ENCODE measurements at regions not wholly inside any gene's neighbourhood (a gene's known extent, or its start where the extent isn't known, plus 50 kb on each side); places are given as distances from the start of the nearest gene placed in this dataset.

DNA sequence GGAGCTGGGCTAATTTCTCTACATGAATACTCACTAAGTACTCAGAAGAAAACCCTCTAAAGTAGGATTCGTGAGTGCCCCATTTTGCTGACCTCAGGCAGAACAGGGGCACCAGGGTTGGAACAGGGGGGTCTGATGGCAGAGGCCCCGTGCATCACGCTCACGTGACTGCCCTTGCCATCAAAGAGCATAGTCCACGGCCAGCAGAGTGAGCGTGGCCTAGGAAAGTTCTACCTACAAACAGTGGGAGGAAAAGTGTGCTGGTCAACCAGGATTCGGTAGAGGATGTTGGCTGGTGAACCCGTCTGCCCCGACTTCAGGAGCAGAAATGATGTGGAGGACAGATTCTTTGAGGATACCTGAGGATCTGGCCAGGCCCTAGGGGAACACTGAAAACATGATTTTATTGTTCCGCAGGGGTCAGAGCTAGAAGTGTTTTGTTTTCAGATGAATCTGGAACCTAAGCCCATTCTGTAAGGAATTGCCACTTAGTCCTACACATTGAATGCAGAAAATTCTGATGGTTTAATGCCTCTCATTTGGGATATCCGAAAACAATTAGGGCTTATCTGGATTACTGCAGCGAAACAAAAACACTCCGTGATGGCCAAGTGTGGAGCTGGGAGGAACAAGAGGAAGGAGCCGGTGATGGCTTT is 138.8 kb upstream of the SHH start:
- TF ChIP-seq, protein P1, sequence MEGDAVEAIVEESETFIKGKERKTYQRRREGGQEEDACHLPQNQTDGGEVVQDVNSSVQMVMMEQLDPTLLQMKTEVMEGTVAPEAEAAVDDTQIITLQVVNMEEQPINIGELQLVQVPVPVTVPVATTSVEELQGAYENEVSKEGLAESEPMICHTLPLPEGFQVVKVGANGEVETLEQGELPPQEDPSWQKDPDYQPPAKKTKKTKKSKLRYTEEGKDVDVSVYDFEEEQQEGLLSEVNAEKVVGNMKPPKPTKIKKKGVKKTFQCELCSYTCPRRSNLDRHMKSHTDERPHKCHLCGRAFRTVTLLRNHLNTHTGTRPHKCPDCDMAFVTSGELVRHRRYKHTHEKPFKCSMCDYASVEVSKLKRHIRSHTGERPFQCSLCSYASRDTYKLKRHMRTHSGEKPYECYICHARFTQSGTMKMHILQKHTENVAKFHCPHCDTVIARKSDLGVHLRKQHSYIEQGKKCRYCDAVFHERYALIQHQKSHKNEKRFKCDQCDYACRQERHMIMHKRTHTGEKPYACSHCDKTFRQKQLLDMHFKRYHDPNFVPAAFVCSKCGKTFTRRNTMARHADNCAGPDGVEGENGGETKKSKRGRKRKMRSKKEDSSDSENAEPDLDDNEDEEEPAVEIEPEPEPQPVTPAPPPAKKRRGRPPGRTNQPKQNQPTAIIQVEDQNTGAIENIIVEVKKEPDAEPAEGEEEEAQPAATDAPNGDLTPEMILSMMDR (IDR thresholded peaks at IDR 0.05): no peak
- no peak for TF ChIP-seq POLR2A (IDR thresholded peaks at IDR 0.05)

All from ovary (tissue), 3 donors.